NCI-H1694 treated with DMSO at 0.1 percent for 48 hours (cell line): ENCODE measurements at regions not wholly inside any gene's neighbourhood (a gene's known extent, or its start where the extent isn't known, plus 50 kb on each side); places are given as distances from the start of the nearest gene placed in this dataset.
A peak's percentile ranks its signal among the peaks of the same experiment; 100 is the strongest.
"Not testable (repeated sequence)": the region's sequence is repeated elsewhere in the genome, so short reads cannot be mapped to it uniquely, and the experiment has no call there.

ENCODE experiments used
- DNase-seq: peaks from one replicate; lab custom pipeline; 2025; lab: John Stamatoyannopoulos, UW

DNA sequence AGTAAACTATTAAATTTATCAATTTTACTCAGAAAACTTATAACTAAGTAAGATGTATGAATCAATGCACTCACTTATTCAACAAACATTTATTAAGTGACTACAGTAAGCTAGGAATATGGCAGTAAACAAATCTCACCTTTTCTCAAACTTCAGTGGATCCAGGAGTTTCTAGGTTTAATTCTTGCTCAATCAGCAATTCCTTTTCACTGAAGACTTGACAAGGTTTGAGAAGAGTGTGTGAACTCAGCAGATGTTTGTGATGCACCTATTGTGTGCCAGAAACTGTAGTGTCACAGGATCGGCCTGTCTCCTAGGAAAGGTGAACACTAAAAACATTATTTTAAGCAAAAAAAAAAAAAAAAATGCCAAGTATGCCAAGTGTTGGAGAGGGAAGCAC, 167.8 kb downstream of the ALG10 start:
- DNase-seq, result no peak

DNA sequence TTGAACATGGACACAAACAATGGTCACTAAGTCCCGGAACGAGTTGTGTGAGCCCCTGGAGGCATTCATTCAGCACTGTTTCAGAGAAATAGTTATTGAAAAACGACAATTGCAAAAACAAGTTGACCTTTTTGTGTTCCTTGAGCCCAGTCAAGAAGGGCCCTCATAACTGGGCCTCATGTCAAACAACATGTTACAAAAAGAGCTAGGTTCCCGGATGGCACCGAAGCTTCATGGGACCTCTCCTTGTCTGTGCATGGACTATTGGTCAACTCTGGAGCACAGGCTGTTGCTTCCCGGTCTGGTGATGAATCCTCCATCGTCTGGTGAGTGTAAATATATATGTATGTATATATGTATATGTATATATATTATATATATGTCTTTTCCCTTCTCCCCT, 176.6 kb downstream of the ALG10 start:
- no peak for DNase-seq

DNA sequence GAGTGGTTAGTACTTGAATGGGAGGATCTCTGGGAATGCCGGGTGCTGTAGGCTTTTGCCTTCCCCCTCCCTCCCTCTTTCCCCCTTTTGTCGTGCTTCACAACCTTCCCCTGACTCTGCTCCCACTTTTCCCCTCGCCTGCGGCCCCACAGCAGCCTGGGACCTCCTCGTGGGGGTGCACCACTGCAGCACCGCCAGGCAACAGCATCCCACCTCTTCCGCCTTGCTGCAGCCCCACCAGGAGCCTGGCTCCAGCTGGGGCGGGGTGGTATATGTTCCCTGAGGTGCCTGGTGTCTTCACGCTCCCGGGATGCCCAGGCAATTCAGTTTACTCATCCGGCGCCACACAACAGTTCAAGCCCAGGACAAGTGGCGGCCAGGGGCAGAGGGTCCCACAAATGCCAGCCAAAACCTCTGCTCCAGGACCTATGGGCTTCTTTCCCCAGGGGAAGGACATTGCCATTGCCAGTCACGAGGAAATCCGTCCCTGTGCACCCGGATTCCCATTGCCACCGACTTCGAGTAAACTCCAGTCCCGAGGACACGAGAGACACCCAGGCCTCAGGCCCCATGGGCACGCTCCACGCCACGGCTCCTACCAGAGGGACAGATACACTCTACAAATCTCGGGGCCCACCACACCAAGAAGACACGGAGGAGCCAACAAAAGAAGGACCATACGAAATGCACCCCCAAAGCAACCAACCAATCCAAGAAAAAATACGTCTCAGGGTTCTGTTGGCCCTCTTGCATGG, 181.7 kb downstream of the ALG10 start:
- DNase-seq, result no peak

DNA sequence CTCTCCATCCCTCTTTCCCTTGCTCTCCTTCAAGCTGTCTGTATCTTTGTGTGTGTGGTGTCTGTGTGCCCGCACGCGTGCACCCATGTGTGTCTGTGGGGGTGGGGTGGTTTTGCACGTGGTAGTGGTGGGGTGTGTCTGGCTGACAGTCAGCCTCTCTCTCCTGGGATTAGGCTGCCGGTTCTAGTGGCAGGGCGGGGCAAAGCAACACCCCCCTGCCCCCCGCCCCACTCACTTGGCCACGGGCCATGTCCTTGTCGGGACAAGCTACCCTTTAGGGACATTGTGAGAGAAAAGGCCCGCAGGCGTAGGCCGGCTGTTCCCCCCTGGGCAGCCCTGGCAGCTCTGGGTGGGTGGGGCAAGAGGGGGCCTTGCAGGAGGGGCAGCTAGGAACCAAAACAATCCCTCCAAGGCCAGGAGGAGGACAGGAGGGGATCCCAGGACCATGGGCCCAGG, 182.6 kb downstream of the ALG10 start:
- no peak for DNase-seq

GRCh38 chr12:34205401-34205800, 183.1 kb downstream of the ALG10 start:
- DNase-seq, result no peak

GRCh38 chr12:34206061-34206785, 183.9 kb downstream of the ALG10 start:
- DNase-seq, result no peak

GRCh38 chr12:34207858-34208257, 185.6 kb downstream of the ALG10 start:
- no peak for DNase-seq

DNA sequence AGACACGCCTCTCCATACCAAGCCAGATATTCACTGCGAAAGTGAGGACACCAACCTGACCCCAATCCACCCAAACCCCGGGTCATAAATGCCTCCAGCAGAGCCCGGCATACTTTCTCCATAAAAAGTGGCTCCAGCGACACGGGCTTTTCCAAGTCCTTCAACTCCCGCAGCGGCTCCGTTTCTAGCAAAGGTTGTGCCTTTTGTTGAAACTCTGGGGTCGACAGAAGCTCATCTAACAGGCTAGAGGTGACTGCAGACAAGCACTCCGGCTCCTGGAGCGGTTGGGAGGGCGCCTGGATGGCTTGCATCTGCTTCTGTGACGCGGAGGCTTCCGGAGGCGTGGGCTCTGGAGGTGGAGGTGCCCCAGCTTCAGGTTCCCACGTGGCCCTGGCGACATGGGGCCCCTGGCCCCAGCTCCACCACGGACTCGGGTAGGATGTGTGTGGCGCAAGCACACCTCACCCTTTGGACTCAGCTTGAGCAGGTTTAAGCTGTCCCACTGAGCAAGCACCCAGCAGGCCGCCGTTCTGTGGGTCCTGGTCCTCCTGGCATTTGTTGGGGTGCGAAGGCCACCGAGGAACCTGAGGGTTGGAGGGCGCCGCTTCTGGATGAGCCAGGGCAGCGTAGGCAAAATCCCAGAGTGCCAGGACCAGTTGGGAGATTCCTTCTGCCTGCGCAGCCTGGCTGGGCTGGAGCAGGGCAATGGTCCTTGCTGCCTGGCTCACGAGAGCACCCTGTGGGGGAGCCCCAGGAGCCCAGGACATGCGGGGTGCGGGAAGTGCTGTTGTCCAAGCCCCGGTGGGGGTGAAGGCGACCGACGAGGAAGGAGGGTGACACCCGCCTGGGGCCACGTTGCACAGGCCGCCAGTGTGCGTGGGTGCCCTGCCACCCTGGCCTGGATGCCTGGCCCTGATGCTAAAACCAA, 186.3 kb downstream of the ALG10 start:
- DNase-seq, result no peak

- DNase-seq, result no peak
Observed at GRCh38 chr12:34209259-34209835, 187.1 kb downstream of the ALG10 start.

- DNase-seq, result no peak
Observed at GRCh38 chr12:34210183-34210582, 187.9 kb downstream of the ALG10 start.

DNA sequence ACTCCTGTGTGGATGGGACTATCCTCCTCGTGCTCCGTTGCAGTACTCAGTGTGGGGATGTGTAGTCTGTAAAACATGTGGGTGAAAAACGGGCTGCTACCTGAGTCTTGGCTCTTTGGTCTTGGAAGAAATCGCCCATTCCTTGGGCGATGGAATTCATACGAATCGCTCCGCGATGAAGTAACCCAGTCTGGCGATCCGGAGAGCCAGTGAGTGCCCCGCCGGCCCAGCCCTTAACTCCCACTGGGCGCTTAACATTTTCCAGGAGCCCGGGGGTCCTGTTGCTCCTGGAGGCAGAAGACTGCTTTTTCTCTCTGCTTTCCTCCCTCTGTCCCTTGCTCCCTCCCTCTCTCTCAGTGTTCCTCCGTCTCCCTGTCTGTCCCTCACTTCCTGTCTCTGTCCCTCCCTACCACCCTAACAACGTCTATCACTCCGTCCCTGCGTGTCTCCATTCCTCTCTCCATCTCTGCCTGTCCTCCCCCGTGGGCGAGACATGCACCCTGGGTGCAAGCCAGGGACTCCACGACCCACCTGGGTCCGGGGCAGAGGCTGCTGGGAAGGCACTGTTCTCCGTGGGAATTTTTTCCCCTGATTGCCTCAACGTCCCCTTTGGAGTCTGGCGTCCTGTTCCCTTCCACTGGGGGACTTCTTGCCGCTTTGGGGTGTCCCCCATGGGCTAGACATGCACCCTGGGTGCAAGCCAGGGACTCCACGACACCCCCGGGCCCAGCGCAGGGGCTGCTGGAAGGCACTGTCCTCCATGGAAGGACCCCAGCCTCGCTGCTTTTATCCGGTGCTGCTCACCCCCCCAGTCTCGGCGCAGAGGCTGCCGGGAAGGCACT, 188.6 kb downstream of the ALG10 start:
- no peak for DNase-seq

DNA sequence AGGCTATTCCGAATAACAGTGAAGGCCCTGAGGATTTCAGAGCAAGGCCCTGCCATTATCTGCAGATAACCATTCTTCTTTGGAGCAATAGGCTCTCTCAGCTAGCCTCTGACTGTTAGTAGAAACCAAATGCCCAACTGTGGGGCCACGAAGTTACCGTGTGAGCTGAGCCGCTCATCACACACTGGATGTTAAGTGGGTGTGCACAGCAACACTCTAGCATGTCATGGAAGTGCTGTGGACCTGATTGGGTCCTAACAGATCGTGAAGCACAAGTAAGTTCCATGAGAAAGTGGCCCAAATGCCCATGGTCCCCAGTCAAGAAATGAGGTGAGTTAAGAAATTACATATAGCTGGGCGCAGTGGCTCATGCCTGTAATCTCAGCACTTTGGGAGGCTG, 190.4 kb downstream of the ALG10 start:
- no peak for DNase-seq

GRCh38 chr12:34214011-34214410, 191.7 kb downstream of the ALG10 start:
- DNase-seq, result no peak

GRCh38 chr12:34215213-34215892, 193.1 kb downstream of the ALG10 start:
- no peak for DNase-seq

DNA sequence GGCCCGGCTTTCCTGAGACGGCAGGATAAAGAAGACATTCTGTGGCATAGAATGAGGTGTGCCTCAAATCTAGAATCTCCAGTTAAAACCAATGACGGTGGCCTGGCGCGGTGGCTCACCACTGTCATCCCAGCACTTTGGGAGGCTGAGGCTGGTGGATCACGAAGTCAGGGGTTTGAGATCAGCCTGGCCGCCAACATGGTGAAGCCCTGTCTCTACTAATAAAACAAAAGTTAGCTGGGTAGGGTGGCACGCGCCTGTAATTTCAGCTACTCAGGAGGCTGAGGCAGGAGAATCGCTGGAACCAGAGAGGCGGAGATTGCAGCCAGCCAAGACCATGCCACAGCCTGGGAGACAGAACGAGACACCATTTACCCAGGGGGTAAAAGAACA, 193.6 kb downstream of the ALG10 start:
- DNase-seq, result no peak

DNA sequence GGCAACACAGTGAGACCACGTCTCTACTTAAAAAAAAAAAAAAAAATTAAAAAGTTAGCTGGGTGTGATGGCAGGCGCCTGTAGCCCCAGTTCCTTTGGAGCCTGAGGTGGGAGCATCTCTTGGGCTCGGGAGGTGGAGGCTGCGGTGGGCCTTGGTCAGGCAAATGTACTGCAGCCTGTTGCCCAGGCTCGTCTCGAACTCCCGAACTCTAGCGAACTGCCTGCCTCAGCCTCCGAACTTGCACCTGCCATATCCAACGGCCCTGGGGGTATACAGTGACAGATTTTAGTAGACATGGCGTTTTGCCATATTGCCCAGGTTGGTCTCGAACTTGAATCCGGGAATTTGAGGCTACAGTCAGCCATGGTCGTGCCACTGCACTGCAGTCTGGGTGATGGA, 195.4 kb downstream of the ALG10 start:
- no peak for DNase-seq

- DNase-seq, result peak; percentile 48
Observed at GRCh38 chr12:34218193-34219045, 196.1 kb downstream of the ALG10 start.

DNA sequence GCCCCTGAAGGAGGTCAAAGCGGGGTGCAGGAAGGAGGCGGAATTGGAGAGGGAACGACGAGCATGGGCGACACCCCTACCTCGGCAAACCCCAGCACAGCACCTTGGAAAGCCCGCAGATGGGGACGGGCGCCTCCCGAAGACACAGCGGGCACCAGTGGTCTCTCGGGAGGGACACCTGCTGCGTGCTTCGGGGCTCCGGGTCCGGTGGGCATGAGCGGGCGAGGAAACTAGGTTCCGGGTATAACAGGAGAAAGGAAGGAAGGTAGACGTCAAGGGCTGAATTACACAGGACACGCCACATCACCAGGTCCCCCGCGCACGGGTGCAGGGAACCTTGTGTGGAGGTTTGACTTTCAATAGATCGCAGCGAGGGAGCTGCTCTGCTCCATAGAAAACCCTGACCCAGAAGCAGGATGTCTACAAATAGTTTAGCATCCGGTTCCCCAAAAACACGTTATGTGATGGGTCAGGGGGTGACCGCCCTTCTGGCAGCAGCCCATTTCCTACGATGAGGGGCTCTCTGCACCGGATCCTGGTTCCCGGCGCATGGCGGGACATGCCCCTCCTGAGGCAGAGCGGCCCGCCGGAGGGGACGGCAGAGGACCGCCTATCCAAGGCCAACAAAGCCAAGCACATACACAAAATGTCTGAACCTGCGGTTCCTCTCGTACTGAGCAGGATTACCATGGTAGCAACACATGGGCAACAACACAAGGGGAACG, 196.9 kb downstream of the ALG10 start:
- DNase-seq, result no peak

GRCh38 chr12:34220079-34220478, 197.8 kb downstream of the ALG10 start:
- not testable (repeated sequence) for DNase-seq
